GM19240 (cell line): ENCODE measurements at regions not wholly inside any gene's neighbourhood (a gene's known extent, or its start where the extent isn't known, plus 50 kb on each side); places are given as distances from the start of the nearest gene placed in this dataset.

Source experiments
- DNase-seq: peaks from one replicate; pipeline ENCODE4 v3.0.0; 2011; ENCODE audit warnings: low spot score; ENCODE audit not compliant: insufficient read length

DNA sequence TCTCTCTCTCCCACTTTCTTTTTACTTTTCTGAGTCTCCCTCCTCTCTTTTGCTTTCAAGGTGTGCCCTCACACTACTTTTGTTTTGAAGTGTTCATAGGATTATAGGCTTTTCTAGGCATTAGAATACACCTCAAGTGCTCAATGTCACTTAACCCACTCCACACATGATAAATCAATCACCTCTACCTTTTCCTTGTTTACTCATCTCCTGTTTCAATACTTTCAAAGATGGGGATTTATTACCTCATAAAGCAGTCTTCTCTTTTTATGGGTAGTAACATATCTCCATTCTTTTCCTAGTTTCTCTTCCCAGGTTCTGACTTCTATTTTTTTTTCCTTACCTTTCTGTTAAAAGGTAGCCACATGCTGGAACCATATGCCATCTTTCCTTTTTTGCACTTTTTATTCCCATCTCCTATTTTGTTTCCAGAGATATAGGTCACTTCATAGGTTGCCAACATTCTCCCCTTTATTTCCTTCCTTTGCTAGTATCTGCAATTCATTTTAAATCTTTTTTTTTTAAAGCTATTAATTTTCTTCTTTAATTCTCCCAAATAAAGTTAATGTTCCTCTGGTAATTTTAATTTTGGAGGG is 137.6 kb upstream of the SLC10A2 start:
- DNase-seq = no peak

DNA sequence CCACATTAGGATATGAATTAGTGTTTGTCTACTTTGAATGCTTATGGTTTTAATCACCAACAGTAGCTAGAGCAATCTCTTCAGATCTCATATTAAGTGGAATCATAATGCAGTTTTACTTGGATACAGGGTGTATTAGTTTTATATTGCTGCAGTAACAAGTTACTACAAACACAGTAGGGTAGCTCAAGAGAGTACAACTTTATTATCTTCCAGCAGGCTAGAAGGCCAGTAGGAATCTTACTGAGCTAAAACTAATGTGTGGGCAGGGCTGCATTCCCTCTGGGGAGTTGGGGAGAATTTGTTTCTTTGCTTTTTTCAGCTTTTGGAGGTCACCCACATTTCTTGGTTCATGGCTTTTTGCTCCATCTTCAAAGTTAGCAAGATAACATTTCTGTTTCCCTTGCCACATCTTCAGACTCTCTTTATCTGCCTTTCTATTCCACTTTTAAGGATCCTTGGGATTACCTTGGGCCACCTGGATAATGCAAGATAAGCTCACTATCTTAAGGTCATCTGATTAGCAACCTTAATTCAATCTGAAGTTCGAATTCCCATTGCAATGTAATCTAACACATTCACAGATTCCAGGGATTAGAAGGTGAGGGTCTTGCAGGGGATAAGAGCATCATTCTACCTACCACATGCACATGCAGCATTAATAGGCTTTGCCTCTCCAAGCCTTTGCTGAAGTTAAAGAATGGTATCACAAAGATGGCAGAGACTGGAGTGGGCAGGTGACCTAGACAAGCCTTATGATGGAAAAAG is 134.1 kb upstream of the SLC10A2 start:
- no peak for DNase-seq

DNA sequence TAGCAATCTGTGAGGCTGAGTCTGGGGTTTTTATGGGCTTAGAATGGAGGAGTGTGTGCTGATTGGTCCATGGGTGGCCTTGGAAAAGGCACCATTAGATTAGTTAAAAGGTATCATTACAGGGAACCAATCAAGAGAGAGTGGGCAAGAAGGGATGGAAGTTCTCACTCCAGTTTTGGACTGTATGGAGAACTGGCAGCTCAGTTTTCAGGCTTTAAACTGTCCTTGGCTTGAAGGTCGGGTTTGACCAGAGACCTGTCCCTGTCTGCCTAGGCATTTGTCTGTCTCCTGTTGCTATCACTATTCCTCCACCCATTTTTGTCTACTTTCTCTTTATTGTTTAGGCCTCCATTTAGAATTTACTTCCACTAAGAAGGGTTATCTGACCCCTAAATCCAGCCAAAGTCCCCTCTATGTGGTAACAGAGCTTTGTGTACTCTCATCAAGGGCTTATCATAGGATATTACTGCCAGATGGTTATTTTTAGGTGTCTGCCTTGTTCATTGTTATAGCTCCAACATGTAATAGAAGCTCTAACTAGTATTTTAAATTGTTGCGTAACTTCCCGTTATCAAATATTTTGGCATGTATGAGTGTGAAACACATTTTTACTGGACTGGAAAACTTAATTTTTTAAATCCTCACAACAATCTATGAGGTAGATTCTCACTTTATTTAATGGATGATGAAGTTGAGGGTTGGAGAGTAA is 133.3 kb upstream of the SLC10A2 start:
- no peak for DNase-seq

DNA sequence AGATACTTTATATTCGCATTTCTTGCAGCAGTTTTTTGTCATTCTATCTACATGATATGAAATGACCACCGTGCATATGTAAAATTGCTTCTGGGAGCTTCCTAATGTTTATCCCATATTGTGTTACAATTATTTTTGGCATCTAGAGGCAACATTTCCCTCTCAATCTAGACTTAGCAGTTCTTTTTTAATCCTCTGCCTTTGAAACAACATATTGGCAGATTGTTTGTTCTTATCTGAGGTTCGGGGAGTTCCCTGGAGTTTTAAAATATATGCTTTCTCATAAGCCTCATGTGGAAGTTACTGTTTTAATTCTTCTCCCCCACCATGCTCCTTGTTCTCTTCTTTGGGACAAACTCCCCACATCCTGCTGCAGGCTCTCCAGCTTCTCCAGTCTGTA is 130.1 kb upstream of the SLC10A2 start:
- DNase-seq = no peak

DNA sequence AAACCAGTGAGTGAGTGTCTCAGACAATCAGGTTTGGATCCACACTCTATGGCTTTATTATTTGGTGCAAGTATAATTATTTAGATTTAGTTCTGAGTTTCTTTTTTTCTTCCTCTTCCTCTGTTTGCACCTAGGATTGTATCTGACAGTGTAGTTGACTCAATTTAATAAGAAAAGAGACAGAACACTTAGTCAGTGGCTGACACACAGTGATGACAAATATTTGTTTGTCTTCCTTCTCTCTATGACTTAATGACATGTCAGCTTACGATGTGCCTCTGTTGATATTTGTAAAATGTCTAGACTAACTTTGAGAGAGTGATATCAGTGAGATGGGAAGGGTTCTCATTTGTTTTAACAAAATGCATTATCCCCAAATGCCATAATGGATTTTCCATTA is 129.5 kb upstream of the SLC10A2 start:
- no peak for DNase-seq

DNA sequence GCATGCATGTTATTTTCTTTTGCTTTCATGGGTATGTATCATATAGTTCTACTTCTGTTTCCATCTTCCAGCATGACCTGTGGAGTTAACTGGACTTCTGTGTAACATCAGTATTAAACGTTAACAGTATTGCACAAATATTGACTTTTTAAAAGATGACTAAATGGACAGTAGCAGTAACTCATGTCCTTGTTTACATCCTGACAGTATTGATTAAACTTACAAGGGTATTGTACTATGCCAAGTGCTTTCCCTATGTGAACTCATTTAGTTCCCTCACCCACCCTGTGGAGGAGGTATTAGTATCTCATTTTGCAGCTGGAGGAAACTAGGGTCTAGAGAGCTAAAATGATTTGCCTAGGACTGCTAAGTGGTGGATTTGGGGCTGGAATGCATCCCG is 128.7 kb upstream of the SLC10A2 start:
- DNase-seq = no peak

DNA sequence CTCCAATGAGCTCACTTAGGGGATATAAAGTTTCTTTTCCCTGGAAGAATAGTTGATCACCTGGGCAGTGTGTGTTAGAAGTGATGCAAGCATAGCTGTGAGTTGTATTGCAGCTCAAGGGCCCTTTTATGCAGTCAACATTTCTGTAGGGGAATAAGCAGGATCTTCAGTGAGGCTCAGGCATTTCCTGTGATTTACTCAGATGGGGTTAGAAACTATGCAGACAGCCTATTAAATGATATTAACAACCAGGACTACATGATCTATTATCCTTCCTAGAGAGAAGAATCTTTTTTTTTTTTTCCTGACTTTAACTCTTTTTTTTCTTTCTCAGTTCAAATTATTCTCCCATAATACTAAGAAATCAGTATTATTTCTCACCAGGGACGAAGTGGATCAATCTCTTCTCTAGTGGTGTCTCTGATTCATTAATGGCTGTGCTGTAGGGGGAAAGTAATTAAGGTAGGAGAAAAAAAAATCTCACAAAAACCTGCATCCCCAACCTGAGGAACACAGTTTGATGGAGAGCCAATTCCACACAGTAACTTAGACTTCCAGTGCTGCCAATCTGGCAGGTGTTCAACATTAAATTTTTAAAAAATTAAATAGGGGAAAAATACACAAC is 126.4 kb upstream of the SLC10A2 start:
- no peak for DNase-seq

DNA sequence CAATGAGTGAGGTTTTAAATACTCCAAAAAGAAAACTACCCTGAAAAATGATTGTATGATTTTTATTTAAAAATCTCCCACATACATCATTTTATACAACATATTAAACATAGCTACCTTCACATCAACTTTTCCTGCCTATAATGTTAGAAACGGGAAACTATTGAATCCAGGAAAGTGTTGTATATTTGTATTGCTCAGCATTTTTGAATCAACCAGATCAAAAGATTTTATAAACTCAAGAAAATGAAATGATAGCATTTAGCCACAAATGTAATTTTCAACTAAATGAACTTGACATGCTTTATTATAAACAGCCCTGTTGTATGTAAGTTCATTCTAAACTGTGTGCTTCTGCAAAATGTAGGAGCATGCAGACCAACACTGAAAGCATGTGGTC is 124.6 kb upstream of the SLC10A2 start:
- DNase-seq = no peak

DNA sequence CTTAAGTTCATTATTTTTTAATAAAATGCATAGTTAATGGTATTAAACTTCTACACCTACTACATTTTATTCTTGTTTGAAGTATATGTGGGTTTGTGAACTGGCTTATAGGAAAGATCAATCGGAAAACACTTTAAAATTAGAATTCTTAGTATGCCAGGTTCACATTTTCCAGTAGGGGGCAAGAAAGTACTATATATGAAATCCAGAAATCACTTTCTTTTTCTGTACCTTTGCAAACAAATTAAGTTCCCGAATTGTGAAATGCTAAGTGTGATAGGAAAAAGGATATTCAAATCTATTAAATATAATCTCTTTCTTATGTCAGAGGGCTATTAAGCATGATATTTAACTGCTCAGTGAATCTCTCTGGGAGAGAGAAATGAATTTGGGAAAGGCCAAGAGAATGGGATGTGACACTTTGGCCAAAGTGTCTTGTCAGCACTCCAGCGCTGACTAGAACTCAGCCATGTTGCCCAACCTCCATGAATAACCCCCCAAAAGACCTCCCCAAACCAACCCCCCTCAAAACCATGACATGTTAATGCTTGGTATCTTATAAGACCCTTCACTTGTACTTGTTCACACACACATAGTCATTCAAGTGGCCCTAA is 122.6 kb upstream of the SLC10A2 start:
- DNase-seq = no peak

DNA sequence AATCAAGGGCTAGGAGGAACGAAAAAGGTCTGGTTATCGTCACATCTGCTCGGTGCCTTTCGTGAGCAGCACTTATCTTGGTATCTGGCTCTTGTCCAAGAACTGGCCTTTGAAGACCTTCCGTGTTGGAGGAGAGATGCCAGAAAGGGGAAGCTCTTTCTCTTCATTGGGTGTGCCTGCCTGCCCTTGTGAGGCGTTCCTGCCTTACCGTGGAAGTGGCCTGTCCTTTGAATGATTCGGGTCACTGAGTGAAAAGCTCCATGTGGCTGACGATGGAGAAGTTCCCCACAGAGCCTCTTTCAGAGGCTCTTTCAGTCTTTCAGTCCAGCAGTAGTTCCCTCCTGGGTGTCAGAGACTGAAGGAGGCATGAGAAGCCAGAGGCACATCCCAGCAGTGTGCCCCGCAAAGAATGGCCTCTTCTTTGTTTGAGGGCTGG is 121.5 kb upstream of the SLC10A2 start:
- DNase-seq = no peak

DNA sequence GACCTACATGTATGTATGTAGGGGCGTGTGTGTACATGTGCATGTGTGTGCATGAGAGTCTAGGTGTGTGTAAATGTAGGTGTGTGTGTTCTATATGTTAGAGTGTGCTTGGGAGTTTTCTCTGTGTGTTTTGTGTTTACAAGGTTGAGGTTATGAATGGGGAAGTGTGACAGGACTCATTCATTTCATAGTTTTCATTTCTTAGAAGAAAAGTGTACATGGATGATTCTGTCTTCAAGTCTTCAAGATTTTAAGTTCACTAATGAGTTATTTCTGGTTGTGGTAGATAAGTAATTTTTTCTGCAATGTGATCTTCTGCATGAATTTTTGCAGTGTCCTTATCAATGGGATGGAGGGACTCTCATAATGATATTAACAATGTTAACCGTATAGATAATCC is 118.2 kb upstream of the SLC10A2 start:
- no peak for DNase-seq

DNA sequence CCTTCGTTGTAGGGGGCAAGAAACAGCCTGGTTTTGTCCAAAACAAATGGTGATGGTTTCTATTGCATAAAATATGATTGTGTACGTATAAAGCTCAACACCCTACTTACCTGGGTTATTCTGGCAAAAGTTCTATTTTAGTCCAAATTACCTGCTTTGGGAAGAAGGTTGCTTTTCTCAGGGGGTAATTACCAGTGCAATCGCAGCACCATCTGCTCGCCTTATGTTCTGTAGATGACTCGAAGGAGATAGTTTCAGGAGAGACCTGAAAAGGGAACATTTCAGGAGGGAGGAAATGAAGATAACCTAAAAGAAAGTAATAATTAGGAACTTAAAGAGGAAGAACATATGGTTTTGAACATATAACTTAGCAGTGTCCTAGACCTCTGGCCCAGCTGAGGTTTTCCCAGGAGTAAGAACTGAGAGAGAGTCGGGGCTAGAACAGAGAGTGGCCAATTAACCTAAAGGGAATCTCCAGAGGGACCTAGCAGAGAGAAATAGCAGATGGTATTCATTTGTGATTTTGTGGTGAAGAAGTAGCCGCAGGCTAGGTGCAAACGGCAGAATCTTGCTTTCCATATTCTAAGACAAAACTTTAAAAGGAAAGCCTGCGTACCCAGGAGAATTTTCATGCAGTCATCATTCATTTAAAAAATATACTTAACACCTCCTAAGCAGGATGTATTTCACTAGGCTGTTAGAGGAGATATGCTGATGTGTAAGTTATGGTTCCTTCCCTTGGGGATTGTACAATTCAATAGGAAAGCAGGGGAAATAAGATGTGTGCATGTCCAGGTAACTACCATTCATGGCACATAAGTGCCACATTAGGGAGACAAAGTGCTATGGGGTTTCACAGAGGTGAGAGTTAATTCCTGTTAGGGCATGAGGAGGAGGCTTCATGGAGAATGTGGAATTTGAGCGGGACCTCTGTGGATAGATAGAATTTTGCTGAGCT is 113.0 kb upstream of the SLC10A2 start:
- DNase-seq = no peak

DNA sequence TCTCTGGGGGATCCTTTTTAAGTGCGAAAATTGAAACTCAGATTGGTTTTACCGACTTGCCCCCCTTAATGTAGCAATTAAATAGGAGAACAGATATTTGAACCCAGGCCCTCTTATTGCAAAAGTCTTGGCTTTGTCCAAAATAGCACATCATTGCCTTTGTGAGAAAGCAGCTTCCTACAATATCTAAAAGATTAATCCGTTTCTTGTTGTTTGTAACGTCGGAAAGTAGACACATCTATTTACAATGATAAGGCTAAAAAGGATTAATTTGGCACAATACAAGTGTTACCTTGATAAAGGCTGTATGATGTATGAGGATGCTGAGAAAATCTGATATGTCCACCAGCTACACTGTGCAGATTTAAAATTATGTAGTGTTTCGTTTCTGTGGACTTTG is 108.7 kb upstream of the SLC10A2 start:
- DNase-seq = no peak

DNA sequence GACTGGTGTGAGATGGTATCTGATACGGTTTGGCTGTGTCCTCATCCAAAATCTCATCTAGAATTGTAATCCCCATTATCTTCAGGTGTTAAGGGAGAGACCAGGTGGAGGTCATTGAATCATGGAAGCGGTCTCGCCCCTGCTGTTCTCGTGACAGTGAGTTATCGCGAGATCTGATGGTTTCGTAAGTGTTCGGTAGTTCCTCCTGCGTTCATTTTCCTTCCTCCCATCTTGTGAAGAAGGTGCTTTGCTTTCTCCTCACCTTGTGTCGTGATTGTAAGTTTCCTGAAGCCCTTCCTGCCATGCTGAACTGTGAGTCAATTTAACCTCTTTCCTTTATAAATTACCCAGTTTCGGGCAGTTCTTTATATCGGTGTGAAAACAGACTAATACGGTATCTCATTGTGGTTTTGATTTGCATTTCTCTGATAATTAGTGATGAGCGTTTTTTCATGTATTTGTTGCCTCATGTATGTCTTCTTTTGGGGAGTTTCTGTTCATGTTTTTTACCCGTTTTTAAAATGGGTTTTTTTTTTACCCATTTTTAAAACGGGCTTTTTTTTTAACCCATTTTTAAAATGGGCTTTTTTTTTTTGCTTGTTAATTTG is 102.8 kb upstream of the SLC10A2 start:
- DNase-seq = no peak

DNA sequence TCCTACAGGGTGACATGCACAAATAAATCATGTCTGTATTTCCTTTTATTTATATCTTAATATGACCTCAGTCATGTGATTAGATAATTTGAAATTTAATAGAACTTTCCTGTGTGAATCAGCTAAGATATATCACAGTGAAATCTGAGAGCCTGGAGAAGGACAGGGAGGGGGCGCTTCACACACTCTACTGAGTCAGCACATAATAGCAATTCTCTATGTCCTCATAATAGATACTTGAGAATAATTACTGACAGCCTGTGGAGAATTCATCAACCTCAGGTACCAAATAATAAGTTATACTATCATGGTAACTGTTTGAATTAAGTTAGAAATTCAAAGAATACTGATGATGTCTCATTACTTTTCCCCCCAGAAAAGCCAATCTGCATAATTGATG is 98.0 kb upstream of the SLC10A2 start:
- DNase-seq = no peak

DNA sequence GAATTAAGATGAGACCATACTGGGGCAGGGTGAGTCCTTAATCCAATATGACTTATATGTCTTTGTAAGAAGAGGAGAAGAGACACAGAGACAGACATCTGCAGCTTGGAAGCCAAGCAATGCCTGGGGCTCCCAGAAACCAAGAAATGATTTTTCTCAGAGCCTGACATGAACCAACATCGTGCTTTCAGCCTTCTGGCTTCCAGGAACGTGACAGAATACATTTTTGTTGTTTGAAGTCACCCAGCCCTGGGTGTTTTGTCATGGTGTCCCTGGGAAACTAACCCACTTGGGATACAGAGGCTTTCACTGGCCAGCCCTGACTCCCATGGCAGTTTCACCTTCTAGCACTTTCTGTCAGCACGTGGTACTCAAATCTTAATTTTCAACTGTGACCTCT is 95.3 kb upstream of the SLC10A2 start:
- DNase-seq = no peak

DNA sequence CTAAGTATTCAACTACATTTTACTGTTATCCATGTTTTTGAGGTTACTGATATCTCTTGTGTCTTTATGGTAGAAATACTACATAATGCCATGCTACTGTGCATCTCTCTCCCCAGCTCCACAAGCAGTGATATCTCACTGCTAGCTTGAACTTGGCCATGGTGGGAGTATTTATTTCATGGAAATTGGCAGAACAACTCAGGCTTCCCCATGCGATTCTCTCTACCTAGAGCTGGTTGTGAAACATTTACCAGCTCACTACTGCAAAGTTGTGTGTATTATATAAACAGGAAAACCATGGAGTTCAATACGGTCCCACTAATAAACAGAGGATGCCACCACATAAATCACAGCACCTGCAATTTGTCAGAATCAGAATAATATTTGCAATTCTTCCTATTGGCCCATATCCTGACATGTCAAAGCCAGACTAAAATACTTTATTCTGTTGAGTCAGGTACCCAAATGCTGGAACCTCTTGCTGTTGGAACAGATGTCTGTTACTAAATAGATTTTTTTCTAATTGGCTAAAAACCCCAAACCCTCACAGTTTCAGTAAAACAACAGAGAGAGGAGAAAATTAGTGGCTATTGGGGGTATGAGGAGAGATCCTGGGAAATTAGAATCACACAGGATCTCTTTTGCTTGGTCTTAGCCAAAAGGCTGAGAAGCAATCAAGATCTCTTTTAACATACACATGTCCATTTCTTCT is 91.4 kb upstream of the SLC10A2 start:
- no peak for DNase-seq

DNA sequence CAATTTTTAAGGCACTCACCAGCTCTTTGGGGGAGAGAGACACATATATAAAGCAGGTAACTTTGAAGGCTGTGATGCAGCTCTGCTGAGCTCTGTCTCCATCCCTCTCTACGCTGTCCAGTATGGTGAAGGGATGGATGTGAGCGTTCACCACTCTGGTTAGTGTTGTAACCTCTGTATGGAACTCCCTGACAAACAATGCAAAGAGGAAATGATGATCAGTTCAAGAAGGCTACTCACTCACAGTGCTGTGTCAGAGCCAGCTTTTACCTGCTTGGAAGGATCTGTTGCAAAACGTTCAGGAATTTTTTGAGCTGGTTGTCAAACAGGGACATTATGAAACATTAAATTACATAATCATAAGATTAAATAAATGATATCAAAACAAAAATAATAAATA is 90.8 kb upstream of the SLC10A2 start:
- DNase-seq = no peak

DNA sequence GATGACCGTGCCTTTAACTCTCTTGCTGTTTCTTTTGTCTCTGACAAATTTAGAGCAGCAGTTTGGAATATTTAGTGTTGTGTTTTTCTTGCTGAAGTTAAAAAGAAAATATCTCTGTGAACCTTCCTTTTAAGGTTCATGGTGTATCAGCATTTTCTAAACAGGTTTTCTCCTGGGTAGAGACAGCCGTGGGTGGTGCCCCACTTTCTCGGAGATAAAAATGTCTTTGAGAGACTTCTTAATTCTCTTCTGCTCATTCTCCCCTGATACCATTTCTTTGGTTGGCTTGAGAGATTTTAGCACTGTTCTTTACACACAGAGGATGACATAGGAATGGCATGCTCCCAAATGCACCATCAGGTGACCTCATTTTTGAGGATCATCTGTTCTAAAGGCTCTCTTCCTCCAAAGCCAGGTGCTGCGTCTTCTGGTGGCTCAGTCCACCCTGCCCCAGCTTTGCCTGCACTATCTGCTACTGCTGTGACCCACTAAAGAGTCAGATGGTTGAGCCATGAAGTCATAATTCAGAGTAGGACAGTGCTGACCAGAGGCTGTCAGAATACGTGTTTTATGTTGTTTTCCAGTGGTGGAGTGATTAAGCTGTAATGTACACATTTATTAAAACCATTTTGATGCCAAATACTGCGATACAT is 90.3 kb upstream of the SLC10A2 start:
- no peak for DNase-seq
